ENCODE measurements at regions not wholly inside any gene's neighbourhood (a gene's known extent, or its start where the extent isn't known, plus 50 kb on each side); places are given as distances from the start of the nearest gene placed in this dataset.

- H3K27ac Mint-ChIP-seq = no peak overlapping the region
- H3K9me3 Mint-ChIP-seq = no peaks in the 10 kb centered on the region
- H3K4me1 Mint-ChIP-seq = no peaks in the 10 kb centered on the region
Measured at GRCh38 chr17:72332367-72332766, 211.5 kb downstream of the SOX9 start.

GRCh38 chr17:72333570-72333969, 212.8 kb downstream of the SOX9 start:
- Mint-ChIP-seq H3K27ac (no peak overlapping the region), H3K9me3 (no peaks in the 10 kb centered on the region), H3K36me3 (no peaks in the 10 kb centered on the region), H3K27me3 (peaks cover 7% of the 10 kb centered on the region), H3K4me3 (no peak overlapping the region), H3K4me1 (no peaks in the 10 kb centered on the region)

More at GRCh38 chr17:72332367-72332766, 211.5 kb downstream of the SOX9 start:
- H3K4me3 Mint-ChIP-seq = no peak overlapping the region
- peaks cover 4% of the 10 kb centered on the region for H3K27me3 Mint-ChIP-seq
- no peaks in the 10 kb centered on the region for H3K36me3 Mint-ChIP-seq

DNA sequence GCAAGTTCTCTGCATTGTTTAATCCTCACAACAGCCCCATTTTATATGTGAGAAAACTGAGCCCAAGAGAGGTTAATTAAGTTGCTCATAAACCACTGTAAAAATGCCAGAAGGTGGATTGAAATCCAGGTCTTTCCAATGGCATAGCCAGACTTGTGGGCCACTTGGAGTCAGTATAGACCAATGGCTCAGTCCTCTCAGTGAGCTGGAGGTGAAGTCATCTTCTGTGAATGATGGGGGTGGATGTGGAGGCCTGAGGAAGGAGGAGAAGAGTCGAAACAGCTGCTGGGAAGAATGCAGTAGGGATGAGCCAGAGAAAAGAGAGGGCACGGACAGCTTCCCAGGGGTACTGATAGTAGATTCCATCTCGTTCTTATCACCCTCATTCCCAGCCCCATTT, 213.4 kb downstream of the SOX9 start:
- Mint-ChIP-seq H3K9me3 (no peaks in the 10 kb centered on the region), H3K36me3 (no peaks in the 10 kb centered on the region), H3K4me3 (no peak overlapping the region), H3K27ac (no peak overlapping the region), H3K4me1 (no peaks in the 10 kb centered on the region), H3K27me3 (peaks cover 9% of the 10 kb centered on the region)

DNA sequence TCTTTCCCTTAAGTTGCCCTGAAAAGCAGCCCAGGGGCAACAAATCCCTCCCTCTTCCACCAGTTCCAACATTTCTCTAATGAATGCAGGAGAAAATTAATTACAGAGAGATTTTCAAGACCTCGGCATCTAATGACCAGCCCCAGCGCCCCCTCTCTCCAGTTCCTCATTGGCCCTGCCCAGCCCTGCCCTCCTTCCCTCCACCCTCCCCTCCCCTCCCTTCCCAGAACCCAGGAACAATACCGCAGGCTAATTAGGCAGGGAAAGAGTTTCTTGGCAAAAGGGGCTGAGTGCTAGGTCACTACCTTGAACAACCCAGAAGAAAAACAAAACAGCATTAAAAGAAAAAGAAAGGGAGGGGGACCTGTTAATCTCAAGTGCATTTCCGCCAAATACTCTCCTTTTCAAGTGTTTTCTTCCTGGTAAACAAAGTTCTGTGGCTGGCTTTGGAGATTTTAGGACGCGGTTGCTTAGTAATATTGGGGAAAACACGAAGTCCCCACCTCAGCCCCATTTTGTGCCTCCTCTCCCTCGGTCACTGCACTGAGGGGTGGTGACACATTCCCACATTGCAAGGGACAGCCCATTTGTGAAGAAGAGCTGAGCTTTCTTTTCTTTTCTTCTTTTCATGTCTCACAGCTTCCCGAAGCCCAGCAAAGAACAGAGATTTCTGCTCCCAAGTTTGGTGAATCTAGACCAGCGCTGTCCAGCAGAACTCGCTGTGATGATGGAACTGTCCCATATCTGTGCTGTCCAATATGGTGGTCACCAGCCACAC, 215.4 kb downstream of the SOX9 start:
- Mint-ChIP-seq H3K4me1 (no peaks in the 10 kb centered on the region), H3K36me3 (no peaks in the 10 kb centered on the region), H3K4me3 (no peak overlapping the region)

DNA sequence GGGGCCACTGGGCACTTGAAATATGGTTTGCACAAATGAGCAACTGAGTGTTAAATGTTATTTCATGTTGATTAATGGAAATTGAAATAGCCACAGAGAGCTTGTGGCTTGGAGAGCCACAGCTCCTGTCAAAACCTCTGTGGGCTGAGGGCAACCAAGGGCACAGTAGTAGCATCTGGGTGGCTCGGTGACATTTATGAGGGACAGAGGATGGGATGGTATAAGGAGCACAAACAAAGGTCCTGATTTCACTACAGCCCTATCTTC, 215.9 kb downstream of the SOX9 start:
- no peaks in the 10 kb centered on the region for H3K9me3 Mint-ChIP-seq
- peaks cover 9% of the 10 kb centered on the region for H3K27me3 Mint-ChIP-seq
- H3K4me1 Mint-ChIP-seq = no peaks in the 10 kb centered on the region
- no peak overlapping the region for H3K27ac Mint-ChIP-seq
- no peaks in the 10 kb centered on the region for H3K36me3 Mint-ChIP-seq
- no peak overlapping the region for H3K4me3 Mint-ChIP-seq

More for the DNA sequence above, 215.4 kb downstream of the SOX9 start:
- H3K27ac Mint-ChIP-seq = no peak overlapping the region
- no peaks in the 10 kb centered on the region for H3K9me3 Mint-ChIP-seq
- peaks cover 9% of the 10 kb centered on the region for H3K27me3 Mint-ChIP-seq

- Mint-ChIP-seq H3K9me3 (no peaks in the 10 kb centered on the region), H3K36me3 (no peaks in the 10 kb centered on the region), H3K27ac (no peak overlapping the region), H3K4me1 (no peaks in the 10 kb centered on the region), H3K4me3 (no peak overlapping the region), H3K27me3 (peaks cover 9% of the 10 kb centered on the region)
Measured at GRCh38 chr17:72338304-72338703, 217.5 kb downstream of the SOX9 start.

DNA sequence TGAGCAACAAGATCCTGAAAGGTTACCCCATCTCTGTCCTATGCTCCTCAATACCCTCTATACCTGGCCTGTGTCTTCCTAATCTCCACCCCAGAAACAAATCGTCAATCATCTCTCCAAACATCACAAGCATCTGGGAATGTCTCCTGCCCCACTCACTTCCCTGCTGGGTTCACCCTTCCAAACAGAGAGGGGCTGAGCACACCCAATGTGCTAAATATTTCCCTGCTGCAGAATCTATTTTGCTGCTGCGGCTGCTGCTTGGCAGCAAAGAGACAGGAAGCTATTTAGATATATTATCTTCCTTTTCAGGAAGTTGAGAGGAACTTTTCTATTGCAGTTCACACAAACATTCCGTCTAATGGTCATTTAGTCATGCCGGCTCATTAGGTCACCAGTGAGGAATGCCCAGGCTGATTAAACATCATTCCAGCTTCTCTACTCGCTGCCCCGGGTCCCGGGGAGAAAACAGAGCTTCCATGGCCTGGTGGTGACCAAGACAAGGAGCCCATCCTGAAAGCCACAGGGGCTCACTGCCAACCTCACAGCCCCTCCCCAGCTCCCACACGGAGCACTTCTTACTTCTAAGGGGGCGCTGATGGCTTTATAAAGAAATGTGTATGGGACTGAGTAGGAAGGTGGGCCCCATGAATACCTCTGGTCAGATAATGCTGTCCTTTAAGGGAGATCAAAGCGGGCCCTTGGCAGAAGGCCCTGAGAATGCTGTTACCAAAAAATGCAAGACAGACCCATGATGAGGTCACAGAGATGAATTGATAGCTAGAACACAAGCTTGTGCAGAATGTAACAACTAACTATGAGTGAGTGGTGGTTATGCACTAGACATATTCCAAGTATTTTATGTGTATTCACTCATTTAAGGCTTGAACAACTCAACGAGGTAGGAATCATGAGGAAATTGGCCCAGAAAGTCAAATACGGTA, 218.3 kb downstream of the SOX9 start:
- no peaks in the 10 kb centered on the region for H3K9me3 Mint-ChIP-seq
- no peak overlapping the region for H3K4me3 Mint-ChIP-seq
- H3K4me1 Mint-ChIP-seq = no peaks in the 10 kb centered on the region
- no peaks in the 10 kb centered on the region for H3K36me3 Mint-ChIP-seq
- no peak overlapping the region for H3K27ac Mint-ChIP-seq
- peaks cover 9% of the 10 kb centered on the region for H3K27me3 Mint-ChIP-seq

DNA sequence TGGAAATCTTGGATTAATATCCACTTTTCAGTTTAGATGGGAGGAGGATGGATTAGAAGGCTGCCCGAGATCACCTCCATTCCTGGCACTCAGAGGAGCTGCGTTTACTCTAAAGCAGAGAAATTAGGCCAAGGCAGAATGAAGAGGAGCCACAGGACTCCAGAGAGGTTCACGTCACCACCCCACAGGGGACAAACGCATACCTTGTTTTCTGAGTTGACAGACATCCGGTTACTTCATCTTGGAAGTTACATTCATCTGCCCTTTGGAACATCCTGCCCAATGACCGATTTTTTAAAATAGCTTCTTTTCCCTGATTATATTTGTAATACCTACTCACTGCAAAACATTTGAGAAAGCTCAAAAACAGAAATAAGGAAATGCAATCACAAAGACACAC, 220.0 kb downstream of the SOX9 start:
- H3K9me3 Mint-ChIP-seq = no peaks in the 10 kb centered on the region
- no peaks in the 10 kb centered on the region for H3K36me3 Mint-ChIP-seq
- no peaks in the 10 kb centered on the region for H3K4me1 Mint-ChIP-seq
- H3K4me3 Mint-ChIP-seq = no peak overlapping the region
- peaks cover 7% of the 10 kb centered on the region for H3K27me3 Mint-ChIP-seq
- H3K27ac Mint-ChIP-seq = no peak overlapping the region

GRCh38 chr17:72342061-72342460, 221.2 kb downstream of the SOX9 start:
- no peaks in the 10 kb centered on the region for H3K4me1 Mint-ChIP-seq
- H3K36me3 Mint-ChIP-seq = no peaks in the 10 kb centered on the region
- H3K27me3 Mint-ChIP-seq = peaks cover 5% of the 10 kb centered on the region
- no peak overlapping the region for H3K27ac Mint-ChIP-seq
- H3K4me3 Mint-ChIP-seq = no peak overlapping the region
- no peaks in the 10 kb centered on the region for H3K9me3 Mint-ChIP-seq

- no peaks in the 10 kb centered on the region for H3K9me3 Mint-ChIP-seq
- H3K36me3 Mint-ChIP-seq = no peaks in the 10 kb centered on the region
- no peak overlapping the region for H3K4me3 Mint-ChIP-seq
- no peaks in the 10 kb centered on the region for H3K4me1 Mint-ChIP-seq
- H3K27me3 Mint-ChIP-seq = peaks cover 2% of the 10 kb centered on the region
- no peak overlapping the region for H3K27ac Mint-ChIP-seq
Measured at GRCh38 chr17:72342627-72343527, 222.1 kb downstream of the SOX9 start.

DNA sequence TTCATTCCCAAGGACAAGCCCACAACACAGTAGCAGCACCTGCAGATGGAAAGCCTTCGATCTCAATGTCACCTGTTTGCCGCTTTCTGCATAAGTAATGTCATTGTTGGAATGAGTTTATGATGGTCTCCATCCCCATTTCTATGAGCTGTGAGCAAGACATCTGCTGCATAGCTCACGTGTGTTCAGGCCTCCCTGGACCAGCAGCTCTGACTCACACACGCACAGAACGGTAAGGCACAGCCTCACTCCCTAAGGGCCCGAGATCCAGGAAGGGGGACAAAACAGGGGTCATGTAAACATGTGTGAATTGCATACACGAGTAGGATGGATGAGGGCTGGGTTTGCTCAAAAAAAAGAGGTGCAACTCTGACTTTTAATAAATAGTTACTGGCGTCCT, 223.1 kb downstream of the SOX9 start:
- no peak overlapping the region for H3K27ac Mint-ChIP-seq
- peaks cover under 1% of the 10 kb centered on the region for H3K27me3 Mint-ChIP-seq
- H3K9me3 Mint-ChIP-seq = no peaks in the 10 kb centered on the region
- H3K36me3 Mint-ChIP-seq = no peaks in the 10 kb centered on the region
- H3K4me1 Mint-ChIP-seq = no peaks in the 10 kb centered on the region
- no peak overlapping the region for H3K4me3 Mint-ChIP-seq

DNA sequence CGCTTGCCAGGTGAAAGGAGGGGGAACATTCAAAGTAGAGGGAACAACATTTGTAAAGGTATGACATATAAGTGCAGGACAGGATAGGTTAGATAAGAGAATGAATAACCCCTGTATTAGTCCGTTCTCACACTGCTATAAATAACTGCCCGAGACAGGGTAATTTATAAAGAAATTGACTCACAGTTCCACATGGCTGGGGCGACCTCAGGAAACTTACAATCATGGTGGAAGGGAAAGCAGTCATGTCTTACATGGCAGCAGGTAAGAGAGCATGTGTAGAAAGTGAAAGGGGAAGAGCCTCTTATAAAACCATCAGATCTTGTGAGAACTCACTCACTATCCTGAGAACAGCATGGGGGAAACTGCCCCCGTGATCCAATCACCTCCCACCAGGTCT, 223.8 kb downstream of the SOX9 start:
- Mint-ChIP-seq H3K27me3 (no peaks in the 10 kb centered on the region), H3K27ac (no peak overlapping the region), H3K4me3 (no peak overlapping the region), H3K4me1 (no peaks in the 10 kb centered on the region), H3K36me3 (no peaks in the 10 kb centered on the region), H3K9me3 (no peaks in the 10 kb centered on the region)

GRCh38 chr17:72345088-72345487, 224.3 kb downstream of the SOX9 start:
- Mint-ChIP-seq H3K4me1 (no peaks in the 10 kb centered on the region), H3K4me3 (no peak overlapping the region), H3K27ac (no peak overlapping the region), H3K27me3 (no peaks in the 10 kb centered on the region), H3K36me3 (no peaks in the 10 kb centered on the region), H3K9me3 (no peaks in the 10 kb centered on the region)

- H3K4me3 Mint-ChIP-seq = no peak overlapping the region
- no peaks in the 10 kb centered on the region for H3K4me1 Mint-ChIP-seq
- H3K36me3 Mint-ChIP-seq = no peaks in the 10 kb centered on the region
- H3K27me3 Mint-ChIP-seq = no peaks in the 10 kb centered on the region
- no peak overlapping the region for H3K27ac Mint-ChIP-seq
- no peaks in the 10 kb centered on the region for H3K9me3 Mint-ChIP-seq
Measured at GRCh38 chr17:72345536-72345935, 224.7 kb downstream of the SOX9 start.

DNA sequence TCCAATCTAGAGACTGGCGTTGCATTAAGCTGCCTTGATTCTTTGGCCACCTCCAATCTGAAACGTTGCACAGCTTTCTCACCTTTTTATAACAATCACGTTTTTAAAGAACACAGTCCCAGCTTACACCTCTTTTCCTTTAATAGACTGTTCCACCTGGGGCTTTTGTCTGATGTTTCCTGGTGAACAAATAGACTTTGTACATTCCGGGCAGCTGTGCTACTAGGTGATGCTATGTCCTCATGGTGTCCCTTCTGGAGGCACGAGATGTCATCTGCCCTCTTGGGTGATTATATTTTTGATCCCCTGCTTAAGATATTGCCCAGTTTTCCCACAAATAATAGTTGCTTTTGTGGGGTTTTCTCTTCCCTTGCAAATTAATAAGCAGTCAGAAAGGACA, 225.5 kb downstream of the SOX9 start:
- Mint-ChIP-seq H3K4me1 (no peaks in the 10 kb centered on the region), H3K9me3 (no peaks in the 10 kb centered on the region), H3K36me3 (no peaks in the 10 kb centered on the region), H3K27ac (no peak overlapping the region), H3K27me3 (no peaks in the 10 kb centered on the region), H3K4me3 (no peak overlapping the region)

All from activated naive CD4-positive, alpha-beta T cell treated with anti-CD3 and anti-CD28 coated beads, Interleukin-2, amount 50 U/mL, for 24 hours (primary cell).